PC-9 (cell line): ENCODE measurements at regions not wholly inside any gene's neighbourhood (a gene's known extent, or its start where the extent isn't known, plus 50 kb on each side); places are given as distances from the start of the nearest gene placed in this dataset.

Experiments used
- BruUV-seq: library from RNA; stranded (reverse); fragments of 400-500 nt; replicated peaks from 2 replicates; lab custom pipeline; 2021; lab: Mats Ljungman, UMichigan
- CTCF ChIA-PET: fragments of 300-600 bp; sonication (Branson Sonifier 250); formaldehyde crosslinking; loops from one replicate; lab custom pipeline; 2022; ENCODE audit warnings: antibody characterized with exemption; lab: Charles Lee
- POLR2A ChIA-PET: fragments of 300-600 bp; sonication (Branson Sonifier 250); formaldehyde crosslinking; loops from one replicate; lab custom pipeline; 2022; ENCODE audit warnings: antibody characterized with exemption; ENCODE audit not compliant: unreplicated experiment; lab: Charles Lee
- DNase-seq, 2 experiments: peaks; one replicate each; pipeline versions ENCODE4 v3.0.0 to v3.0.0-alpha.2; 2015 to 2022; ENCODE audit warnings: mixed read lengths in 1 of 2
- H2AFZ ChIP-seq: fragments of 200-600 bp; sonication (generic); 2 replicates; pipeline ENCODE4 v1.8.1; 2017; ENCODE audit warnings: antibody characterized with exemption
- H3F3A ChIP-seq: fragments of 200-600 bp; sonication (generic); 2 replicates; pipeline ENCODE4 v1.8.1; 2017; ENCODE audit warnings: antibody characterized with exemption, mild to moderate bottlenecking, low read depth; ENCODE audit not compliant: insufficient read depth
- H3K27ac ChIP-seq: fragments of 200-600 bp; sonication (generic); 2 replicates; pipeline ENCODE4 v1.6.1; 2016; ENCODE audit warnings: mixed run types
- H3K27me3 ChIP-seq: fragments of 200-600 bp; sonication (generic); 2 replicates; pipeline ENCODE4 v1.6.1; 2016; ENCODE audit warnings: low read depth, mixed run types; ENCODE audit not compliant: insufficient read depth
- H3K36me3 ChIP-seq: fragments of 200-600 bp; sonication (generic); 2 replicates; pipeline ENCODE4 v1.6.1; 2016; ENCODE audit warnings: low read depth, mixed run types
- H3K4me1 ChIP-seq: fragments of 200-600 bp; sonication (generic); replicated peaks from 2 replicates; pipeline ENCODE4 v1.6.1; 2016; ENCODE audit warnings: mixed run types; ENCODE audit not compliant: insufficient read depth
- H3K4me2 ChIP-seq: fragments of 200-600 bp; sonication (generic); 2 replicates; pipeline ENCODE4 v1.6.1; 2017; ENCODE audit warnings: mixed run types
- H3K4me3 ChIP-seq: fragments of 200-600 bp; sonication (generic); 2 replicates; pipeline ENCODE4 v1.6.1; 2016; ENCODE audit warnings: mixed run types
- H3K79me2 ChIP-seq: fragments of 200-600 bp; sonication (generic); 2 replicates; pipeline ENCODE4 v1.6.1; 2017; ENCODE audit warnings: low read depth, mixed run types
- H3K9me2 ChIP-seq: fragments of 200-600 bp; sonication (generic); 2 replicates; pipeline ENCODE4 v1.8.1; 2017; ENCODE audit warnings: mild to moderate bottlenecking; ENCODE audit not compliant: insufficient read depth
- H3K9me3 ChIP-seq: fragments of 200-600 bp; sonication (generic); 2 replicates; pipeline ENCODE4 v1.8.1; 2016; ENCODE audit warnings: low read depth; ENCODE audit not compliant: insufficient read depth
- H4K20me1 ChIP-seq: fragments of 200-600 bp; sonication (generic); 2 replicates; pipeline ENCODE4 v1.8.1; 2017; ENCODE audit not compliant: insufficient read depth
- EZH2 ChIP-seq: fragments of 200-600 bp; sonication (generic); IDR thresholded peaks from 2 replicates; pipeline ENCODE4 v1.8.0; 2017; ENCODE audit warnings: antibody characterized with exemption, low read depth
- intact Hi-C: fragments of 100-400 bp; cut with micrococcal nuclease; formaldehyde crosslinking; loops from one replicate; pipeline ENCODE4 v1.10.0; 2022; ENCODE audit not compliant: unreplicated experiment
- TF ChIP-seq, protein P1 (sequence below): fragments of 200-600 bp; sonication (generic); conservative IDR thresholded peaks from 2 replicates; pipeline ENCODE4 v1.6.1; 2017; ENCODE audit warnings: mixed run types, antibody characterized with exemption, mild to moderate bottlenecking, moderate library complexity

DNA sequence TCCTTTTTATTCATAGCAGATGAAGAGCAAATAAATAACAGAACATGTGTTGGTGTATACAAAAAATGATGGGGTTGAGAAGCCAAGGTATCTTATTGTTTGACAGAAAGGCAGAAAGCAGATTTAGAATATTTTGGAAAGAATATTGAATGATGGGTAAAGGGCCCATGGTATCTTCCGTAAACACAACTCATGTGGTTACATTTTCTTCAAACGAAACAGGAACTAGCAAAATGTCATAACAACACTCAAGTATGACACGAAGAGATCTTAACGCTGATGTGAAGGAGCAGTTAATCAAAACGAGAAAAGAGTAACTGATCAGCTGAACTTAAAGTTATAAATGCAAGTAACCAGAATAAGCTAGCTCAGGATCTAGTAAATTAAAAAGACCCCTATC is 195.7 kb upstream of the GK2 start:
- Histone ChIP-seq H3F3A (no peaks in the 10 kb centered on the region), H3K4me2 (no peak overlapping the region), H3K4me3 (no peak overlapping the region), H3K9me2 (no peaks in the 10 kb centered on the region), H3K27me3 (no peaks in the 10 kb centered on the region), H3K27ac (no peak overlapping the region), H4K20me1 (no peaks in the 10 kb centered on the region), H3K4me1 (no peaks in the 10 kb centered on the region), H2AFZ (no peak overlapping the region), H3K79me2 (no peaks in the 10 kb centered on the region), H3K36me3 (no peaks in the 10 kb centered on the region), H3K9me3 (no peaks in the 10 kb centered on the region)
- no TSS peak for BruUV-seq
- no peak for DNase-seq
- TF ChIP-seq, protein P1, sequence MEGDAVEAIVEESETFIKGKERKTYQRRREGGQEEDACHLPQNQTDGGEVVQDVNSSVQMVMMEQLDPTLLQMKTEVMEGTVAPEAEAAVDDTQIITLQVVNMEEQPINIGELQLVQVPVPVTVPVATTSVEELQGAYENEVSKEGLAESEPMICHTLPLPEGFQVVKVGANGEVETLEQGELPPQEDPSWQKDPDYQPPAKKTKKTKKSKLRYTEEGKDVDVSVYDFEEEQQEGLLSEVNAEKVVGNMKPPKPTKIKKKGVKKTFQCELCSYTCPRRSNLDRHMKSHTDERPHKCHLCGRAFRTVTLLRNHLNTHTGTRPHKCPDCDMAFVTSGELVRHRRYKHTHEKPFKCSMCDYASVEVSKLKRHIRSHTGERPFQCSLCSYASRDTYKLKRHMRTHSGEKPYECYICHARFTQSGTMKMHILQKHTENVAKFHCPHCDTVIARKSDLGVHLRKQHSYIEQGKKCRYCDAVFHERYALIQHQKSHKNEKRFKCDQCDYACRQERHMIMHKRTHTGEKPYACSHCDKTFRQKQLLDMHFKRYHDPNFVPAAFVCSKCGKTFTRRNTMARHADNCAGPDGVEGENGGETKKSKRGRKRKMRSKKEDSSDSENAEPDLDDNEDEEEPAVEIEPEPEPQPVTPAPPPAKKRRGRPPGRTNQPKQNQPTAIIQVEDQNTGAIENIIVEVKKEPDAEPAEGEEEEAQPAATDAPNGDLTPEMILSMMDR = no peak
- no peak for TF ChIP-seq EZH2
- ChIA-PET POLR2A (no interaction called here), CTCF (no interaction called here)
- intact Hi-C loops = no loop called here

DNA sequence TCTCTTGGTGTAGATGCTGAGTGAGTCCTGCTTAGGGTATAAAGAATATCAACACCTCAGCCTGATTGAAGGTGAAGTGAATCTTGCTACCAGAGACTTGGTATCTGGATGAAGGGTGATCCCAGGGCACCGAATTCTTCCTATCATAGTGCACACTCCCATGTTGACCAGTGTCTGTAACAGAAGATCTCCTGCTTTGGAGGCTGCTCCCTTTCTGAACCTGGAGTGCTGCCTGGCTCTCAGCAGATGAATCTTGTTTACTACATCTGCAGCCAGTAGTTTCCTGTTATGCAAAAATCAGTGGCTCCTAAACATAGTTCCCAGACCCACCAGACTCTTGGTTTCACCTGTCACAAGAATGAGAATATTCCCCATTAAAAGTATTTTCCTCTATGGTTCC is 191.7 kb upstream of the GK2 start:
- no peak overlapping the region for H3K27ac ChIP-seq
- TF ChIP-seq, protein P1 = no peak
- TF ChIP-seq EZH2 = no peak
- H4K20me1 ChIP-seq = no peaks in the 10 kb centered on the region
- no peak overlapping the region for H2AFZ ChIP-seq
- no peaks in the 10 kb centered on the region for H3K36me3 ChIP-seq
- H3K9me3 ChIP-seq = no peaks in the 10 kb centered on the region
- H3K79me2 ChIP-seq = no peaks in the 10 kb centered on the region
- no peaks in the 10 kb centered on the region for H3F3A ChIP-seq
- CTCF ChIA-PET = no interaction called here
- no peak overlapping the region for H3K4me2 ChIP-seq
- no peaks in the 10 kb centered on the region for H3K4me1 ChIP-seq
- H3K27me3 ChIP-seq = no peaks in the 10 kb centered on the region
- no peak overlapping the region for H3K4me3 ChIP-seq
- no TSS peak for BruUV-seq
- no peak for DNase-seq
- intact Hi-C loops = no loop called here
- POLR2A ChIA-PET = no interaction called here
- no peaks in the 10 kb centered on the region for H3K9me2 ChIP-seq

DNA sequence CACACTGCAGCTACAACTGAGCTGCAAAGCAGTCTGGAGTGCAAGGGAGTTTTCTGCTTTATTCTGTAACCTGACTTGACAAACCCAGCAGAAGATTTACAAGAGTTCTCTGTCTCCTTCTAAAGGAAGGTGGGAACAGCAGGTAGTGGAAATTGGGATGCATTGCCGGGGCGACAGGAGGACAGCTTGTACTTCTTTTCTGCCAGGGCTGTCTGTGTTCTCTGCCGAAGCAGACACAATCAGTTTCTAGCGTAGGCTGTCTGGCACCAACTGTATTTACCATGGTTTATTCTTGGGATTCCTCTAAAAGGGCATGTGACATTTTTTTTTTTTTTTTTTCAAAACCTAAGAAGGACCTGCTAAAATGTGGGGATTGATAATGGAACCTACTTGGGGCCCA is 190.8 kb upstream of the GK2 start:
- intact Hi-C loops = no loop called here
- no peaks in the 10 kb centered on the region for H3K9me3 ChIP-seq
- CTCF ChIA-PET = no interaction called here
- no TSS peak for BruUV-seq
- H3K27ac ChIP-seq = no peak overlapping the region
- H3K4me3 ChIP-seq = no peak overlapping the region
- no peak overlapping the region for H3K4me2 ChIP-seq
- H2AFZ ChIP-seq = no peak overlapping the region
- no peaks in the 10 kb centered on the region for H4K20me1 ChIP-seq
- TF ChIP-seq EZH2 = no peak
- TF ChIP-seq, protein P1 = no peak
- H3K4me1 ChIP-seq = no peaks in the 10 kb centered on the region
- no peaks in the 10 kb centered on the region for H3K79me2 ChIP-seq
- H3K27me3 ChIP-seq = no peaks in the 10 kb centered on the region
- H3F3A ChIP-seq = no peaks in the 10 kb centered on the region
- no peak for DNase-seq
- POLR2A ChIA-PET = no interaction called here
- H3K9me2 ChIP-seq = no peaks in the 10 kb centered on the region
- no peaks in the 10 kb centered on the region for H3K36me3 ChIP-seq
